ENCODE measurements at regions not wholly inside any gene's neighbourhood (a gene's known extent, or its start where the extent isn't known, plus 50 kb on each side); places are given as distances from the start of the nearest gene placed in this dataset.

GRCh38 chr12:104870797-104871196 is 87.3 kb downstream of the SLC41A2 start (continued):
- TF ChIP-seq ZBTB33 (IDR thresholded peaks at IDR 0.05) (no peak), REST (IDR thresholded peaks at IDR 0.05) (no peak), HNF4A (conservative IDR thresholded peaks at IDR 0.05) (no peak)

- no peak overlapping the region for H3K9ac ChIP-seq (ENCODE audit: low read depth in 1 of 2, low read length in 2 of 2)
- no peak for TF ChIP-seq CTCF (IDR thresholded peaks at IDR 0.05; ENCODE audit: low read depth, low read length, missing input control)
- no peak overlapping the region for H3K4me3 ChIP-seq (ENCODE audit: low read depth in 1 of 3, low read length in 3 of 3)
- WGBS: 84% methylated on average over 2 of the region's 2 CpGs
- peaks cover 0 to 12% (median 0%) of the 10 kb centered on the region in 4 donors for H3K36me3 ChIP-seq (ENCODE audit: control insufficient read depth in 4 of 4, insufficient read depth in 3 of 4, low read depth in 1 of 4, low read length in 3 of 4)
- H3K9me3 ChIP-seq (ENCODE audit: control insufficient read depth in 4 of 4, low read length in 3 of 4): no peaks in the 10 kb centered on the region
- DNase-seq (ENCODE audit: low spot score): no peak
- no peaks in the 10 kb centered on the region for H3K27me3 ChIP-seq (ENCODE audit: control insufficient read depth in 4 of 4, insufficient read depth in 4 of 4, low read length in 3 of 4)
- peaks cover 1 to 6% (median 3%) of the 10 kb centered on the region in 4 donors for H3K4me1 ChIP-seq (ENCODE audit: control insufficient read depth in 4 of 4, insufficient read depth in 4 of 4, low read length in 3 of 4)
- no peak overlapping the region for H3K27ac ChIP-seq (ENCODE audit: low read depth in 1 of 2, low read length in 2 of 2)
Measured at GRCh38 chr12:104866291-104866690, 91.8 kb downstream of the SLC41A2 start.

GRCh38 chr12:104865080-104865479 is 93.0 kb downstream of the SLC41A2 start:
- no peak overlapping the region for H3K27ac ChIP-seq (ENCODE audit: low read depth in 1 of 2, low read length in 2 of 2)
- H3K4me1 ChIP-seq (ENCODE audit: control insufficient read depth in 4 of 4, insufficient read depth in 4 of 4, low read length in 3 of 4): peaks cover 1 to 6% (median 3%) of the 10 kb centered on the region in 4 donors
- DNase-seq (ENCODE audit: low spot score): no peak
- no peak overlapping the region for H3K4me3 ChIP-seq (ENCODE audit: low read depth in 1 of 3, low read length in 3 of 3)
- 80% methylated on average over 1 of the region's 1 CpG for WGBS
- H3K36me3 ChIP-seq (ENCODE audit: control insufficient read depth in 4 of 4, insufficient read depth in 3 of 4, low read depth in 1 of 4, low read length in 3 of 4): peaks cover 0 to 20% (median 3%) of the 10 kb centered on the region in 4 donors
- H3K27me3 ChIP-seq (ENCODE audit: control insufficient read depth in 4 of 4, insufficient read depth in 4 of 4, low read length in 3 of 4): no peaks in the 10 kb centered on the region
- H3K9ac ChIP-seq (ENCODE audit: low read depth in 1 of 2, low read length in 2 of 2): no peak overlapping the region
- no peaks in the 10 kb centered on the region for H3K9me3 ChIP-seq (ENCODE audit: control insufficient read depth in 4 of 4, low read length in 3 of 4)
- no peak for TF ChIP-seq FOXA1 (IDR thresholded peaks at IDR 0.05)
- no peak for TF ChIP-seq GABPA (IDR thresholded peaks at IDR 0.05 in 1 of 2, conservative IDR thresholded peaks at IDR 0.05 in 1 of 2)
- no peak for TF ChIP-seq EGR1 (IDR thresholded peaks at IDR 0.05; ENCODE audit: low read depth in 2 of 2)
- no peak for TF ChIP-seq YY1 (IDR thresholded peaks at IDR 0.05)
- no peak for TF ChIP-seq ZBTB33 (IDR thresholded peaks at IDR 0.05)
- no peak for TF ChIP-seq TAF1 (conservative IDR thresholded peaks at IDR 0.05)
- no peak for TF ChIP-seq FOXA2 (IDR thresholded peaks at IDR 0.05)
- TF ChIP-seq RXRA (IDR thresholded peaks at IDR 0.05): no peak
- TF ChIP-seq JUND (IDR thresholded peaks at IDR 0.05): no peak
- no peak for TF ChIP-seq SP1 (IDR thresholded peaks at IDR 0.05)
- TF ChIP-seq HNF4G (IDR thresholded peaks at IDR 0.05): no peak
- TF ChIP-seq REST (IDR thresholded peaks at IDR 0.05): no peak
- TF ChIP-seq RAD21 (IDR thresholded peaks at IDR 0.05): no peak
- TF ChIP-seq MAX (IDR thresholded peaks at IDR 0.05): no peak
- TF ChIP-seq HNF4A (conservative IDR thresholded peaks at IDR 0.05): no peak

Measured in liver (tissue), 8 donors.